Endodermal cell (in vitro differentiated cells): ENCODE measurements at regions not wholly inside any gene's neighbourhood (a gene's known extent, or its start where the extent isn't known, plus 50 kb on each side); places are given as distances from the start of the nearest gene placed in this dataset.

Experiments used
- DNase-seq: peaks from one replicate; pipeline ENCODE4 v3.0.0-alpha.2; 2017
- H3K27ac ChIP-seq: 2 replicates; pipeline ENCODE4 v1.5.1; 2013; ENCODE audit warnings: mild to moderate bottlenecking, low read depth, low read length, moderate library complexity
- H3K27me3 ChIP-seq: 2 replicates; pipeline ENCODE4 v1.6.1; 2013; ENCODE audit warnings: mild to moderate bottlenecking, low read length, moderate library complexity; ENCODE audit not compliant: insufficient read depth, control insufficient read depth, poor library complexity, severe bottlenecking
- H3K36me3 ChIP-seq: 2 replicates; pipeline ENCODE4 v1.7.0; 2013; ENCODE audit warnings: mild to moderate bottlenecking, low read length, moderate library complexity; ENCODE audit not compliant: control insufficient read depth, insufficient read depth
- H3K4me1 ChIP-seq: one replicate; pipeline ENCODE4 v1.7.0; 2013; ENCODE audit warnings: low read length; ENCODE audit not compliant: control insufficient read depth, insufficient read depth
- H3K4me3 ChIP-seq: 2 replicates; pipeline ENCODE4 v1.5.1; 2013; ENCODE audit warnings: mild to moderate bottlenecking, low read length, moderate library complexity
- H3K9ac ChIP-seq: 2 replicates; pipeline ENCODE4 v1.6.1; 2013; ENCODE audit warnings: mild to moderate bottlenecking, low read length, moderate library complexity; ENCODE audit not compliant: poor library complexity, severe bottlenecking; ENCODE audit errors: extremely low read depth
- H3K9me3 ChIP-seq: 2 replicates; pipeline ENCODE4 v1.6.1; 2013; ENCODE audit warnings: mild to moderate bottlenecking, low read length, moderate library complexity; ENCODE audit not compliant: control insufficient read depth
- H3K27ac Mint-ChIP-seq: 2 replicates; pipeline ENCODE4 v1.8.0; 2020; ENCODE audit warnings: mixed read lengths
- H3K27me3 Mint-ChIP-seq: 2 replicates; pipeline ENCODE4 v1.8.0; 2021; ENCODE audit warnings: mild to moderate bottlenecking, mixed read lengths; ENCODE audit not compliant: insufficient read depth
- H3K36me3 Mint-ChIP-seq: 2 replicates; pipeline ENCODE4 v1.8.0; 2020; ENCODE audit warnings: low read depth, mixed read lengths
- H3K4me1 Mint-ChIP-seq: 2 replicates; pipeline ENCODE4 v1.8.0; 2020; ENCODE audit warnings: mixed read lengths
- H3K4me3 Mint-ChIP-seq: 2 replicates; pipeline ENCODE4 v1.8.0; 2020; ENCODE audit warnings: mild to moderate bottlenecking, moderate library complexity, mixed read lengths
- H3K9me3 Mint-ChIP-seq: 2 replicates; pipeline ENCODE4 v1.8.0; 2020; ENCODE audit warnings: mild to moderate bottlenecking, mixed read lengths
- WGBS, 2 experiments: methylation state at CpG; one replicate each; pipeline versions ENCODE4 v1.1.5 to v1.1.7; 2013; ENCODE audit warnings: missing lambda C conversion rate in 2 of 2, mixed read lengths in 1 of 2; ENCODE audit not compliant: insufficient coverage in 1 of 2, insufficient read length in 1 of 2; 5-methylcytosine and 5-hydroxymethylcytosine counted together
- TF ChIP-seq, protein P1 (sequence below): fragments of 200-600 bp; sonication (generic); conservative IDR thresholded peaks from 2 replicates; pipeline ENCODE4 v1.5.0; 2021; ENCODE audit warnings: antibody characterized with exemption, mild to moderate bottlenecking

DNA sequence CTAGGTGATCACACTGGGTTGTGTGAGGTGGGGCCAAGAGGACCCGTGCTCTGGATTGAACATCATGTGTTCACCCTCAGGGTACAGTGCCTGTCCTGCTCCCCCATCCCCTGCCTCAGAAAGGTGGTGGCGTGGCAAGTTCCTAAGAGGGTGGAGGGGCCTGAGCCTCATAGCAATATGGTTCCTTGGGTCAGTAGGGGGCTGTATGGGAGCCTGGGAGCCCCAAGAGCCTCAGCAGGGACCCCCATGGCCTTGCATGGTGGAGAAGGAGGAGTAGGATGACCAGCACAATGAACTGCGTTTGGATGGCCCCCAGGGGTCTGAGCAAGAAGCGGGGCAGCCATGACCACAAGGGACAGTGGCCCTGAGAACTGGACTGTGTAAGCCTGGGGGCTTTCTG is 89.6 kb upstream of the SHB start:
- H3K27ac Mint-ChIP-seq = no peak overlapping the region

DNA sequence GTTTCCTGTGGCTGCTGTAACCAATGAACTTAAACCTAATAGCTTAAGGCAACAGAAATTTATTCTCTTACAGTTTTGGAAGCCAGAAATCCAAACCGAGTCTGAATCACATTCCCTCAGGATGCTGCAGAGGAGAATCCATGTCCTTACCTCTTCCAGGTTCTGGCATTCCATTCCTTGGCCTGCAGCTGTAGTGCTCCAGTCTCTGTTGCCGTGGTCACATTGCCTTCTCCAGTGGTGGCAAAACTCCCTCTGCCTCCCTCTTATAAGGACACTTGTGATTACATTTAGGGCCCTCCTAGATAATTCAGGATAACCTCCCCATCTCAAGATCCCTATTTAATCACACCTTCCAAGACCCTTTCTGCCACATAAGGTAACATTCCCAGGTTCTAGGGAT is 88.7 kb upstream of the SHB start:
- no peak overlapping the region for H3K27ac ChIP-seq
- H3K27ac Mint-ChIP-seq = no peak overlapping the region
- no peak overlapping the region for H3K9ac ChIP-seq
- H3K4me3 ChIP-seq = no peak overlapping the region
- DNase-seq = no peak
- no peak overlapping the region for H3K4me3 Mint-ChIP-seq
- H3K9me3 ChIP-seq = no peaks in the 10 kb centered on the region
- peaks cover 4% of the 10 kb centered on the region for H3K27me3 Mint-ChIP-seq
- no peaks in the 10 kb centered on the region for H3K36me3 ChIP-seq
- H3K4me1 ChIP-seq = peaks cover 23% of the 10 kb centered on the region
- H3K36me3 Mint-ChIP-seq = no peaks in the 10 kb centered on the region
- TF ChIP-seq, protein P1, sequence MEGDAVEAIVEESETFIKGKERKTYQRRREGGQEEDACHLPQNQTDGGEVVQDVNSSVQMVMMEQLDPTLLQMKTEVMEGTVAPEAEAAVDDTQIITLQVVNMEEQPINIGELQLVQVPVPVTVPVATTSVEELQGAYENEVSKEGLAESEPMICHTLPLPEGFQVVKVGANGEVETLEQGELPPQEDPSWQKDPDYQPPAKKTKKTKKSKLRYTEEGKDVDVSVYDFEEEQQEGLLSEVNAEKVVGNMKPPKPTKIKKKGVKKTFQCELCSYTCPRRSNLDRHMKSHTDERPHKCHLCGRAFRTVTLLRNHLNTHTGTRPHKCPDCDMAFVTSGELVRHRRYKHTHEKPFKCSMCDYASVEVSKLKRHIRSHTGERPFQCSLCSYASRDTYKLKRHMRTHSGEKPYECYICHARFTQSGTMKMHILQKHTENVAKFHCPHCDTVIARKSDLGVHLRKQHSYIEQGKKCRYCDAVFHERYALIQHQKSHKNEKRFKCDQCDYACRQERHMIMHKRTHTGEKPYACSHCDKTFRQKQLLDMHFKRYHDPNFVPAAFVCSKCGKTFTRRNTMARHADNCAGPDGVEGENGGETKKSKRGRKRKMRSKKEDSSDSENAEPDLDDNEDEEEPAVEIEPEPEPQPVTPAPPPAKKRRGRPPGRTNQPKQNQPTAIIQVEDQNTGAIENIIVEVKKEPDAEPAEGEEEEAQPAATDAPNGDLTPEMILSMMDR = no peak
- WGBS, 2 experiments = 83 to 91% methylated on average over 1 to 2 of the region's 2 CpGs
- peaks cover 37% of the 10 kb centered on the region for H3K4me1 Mint-ChIP-seq
- no peaks in the 10 kb centered on the region for H3K9me3 Mint-ChIP-seq
- no peaks in the 10 kb centered on the region for H3K27me3 ChIP-seq

More for the DNA sequence above, 89.6 kb upstream of the SHB start:
- Mint-ChIP-seq H3K36me3 (no peaks in the 10 kb centered on the region), H3K4me1 (peaks cover 31% of the 10 kb centered on the region), H3K9me3 (no peaks in the 10 kb centered on the region), H3K4me3 (no peak overlapping the region), H3K27me3 (peaks cover 6% of the 10 kb centered on the region)
- Histone ChIP-seq H3K9ac (no peak overlapping the region), H3K4me3 (no peak overlapping the region), H3K27me3 (no peaks in the 10 kb centered on the region), H3K4me1 (peaks cover 17% of the 10 kb centered on the region), H3K36me3 (no peaks in the 10 kb centered on the region), H3K27ac (no peak overlapping the region), H3K9me3 (no peaks in the 10 kb centered on the region)
- no peak for DNase-seq
- WGBS, 2 experiments = 92 to 100% methylated on average over 2 to 4 of the region's 4 CpGs
- TF ChIP-seq, protein P1 = no peak

GRCh38 chr9:38154501-38155421 is 85.7 kb upstream of the SHB start:
- Mint-ChIP-seq H3K27ac (no peak overlapping the region), H3K9me3 (no peaks in the 10 kb centered on the region), H3K4me3 (no peak overlapping the region), H3K36me3 (no peaks in the 10 kb centered on the region), H3K27me3 (peaks cover 20% of the 10 kb centered on the region), H3K4me1 (peaks cover 35% of the 10 kb centered on the region)
- peak; percentile 41 for DNase-seq
- Histone ChIP-seq H3K4me3 (peak overlapping the region; percentile 17), H3K27ac (peak overlapping the region; percentile 43), H3K9me3 (no peaks in the 10 kb centered on the region), H3K9ac (no peak overlapping the region), H3K36me3 (no peaks in the 10 kb centered on the region), H3K4me1 (peaks cover 23% of the 10 kb centered on the region), H3K27me3 (no peaks in the 10 kb centered on the region)
- TF ChIP-seq, protein P1 = peak; percentile 41
- 68 to 85% methylated on average over 2 to 7 of the region's 8 CpGs for WGBS, 2 experiments
